ENCODE measurements at regions not wholly inside any gene's neighbourhood (a gene's known extent, or its start where the extent isn't known, plus 50 kb on each side); places are given as distances from the start of the nearest gene placed in this dataset.

- no peak overlapping the region for H3K4me3 ChIP-seq
- intact Hi-C loops (cut with DNase I), result no loop called here
- no peak for TF ChIP-seq CTCF (IDR thresholded peaks at IDR 0.05)
- DNase-seq, result no peak
- peaks cover 0 to 28% of the 10 kb centered on the region in 2 donors for H3K9me3 ChIP-seq
- no peaks in the 10 kb centered on the region for H3K4me1 ChIP-seq
- H3K27me3 ChIP-seq, result no peaks in the 10 kb centered on the region
- H3K27ac ChIP-seq, result no peak overlapping the region
- no peaks in the 10 kb centered on the region for H3K36me3 ChIP-seq
- peak; percentile 75 for ATAC-seq
Observed at GRCh38 chr3:178275793-178276192, 260.4 kb upstream of the KCNMB2 start.

GRCh38 chr3:178277605-178278004 is 258.6 kb upstream of the KCNMB2 start:
- ATAC-seq, result peak; percentile 64
- no peaks in the 10 kb centered on the region for H3K27me3 ChIP-seq
- intact Hi-C loops (cut with DNase I), result no loop called here
- peak in 1 of 4 donors; percentile 21 for DNase-seq
- H3K27ac ChIP-seq, result no peak overlapping the region
- no peak overlapping the region for H3K4me3 ChIP-seq
- TF ChIP-seq CTCF (IDR thresholded peaks at IDR 0.05), result no peak
- no peaks in the 10 kb centered on the region for H3K36me3 ChIP-seq
- no peaks in the 10 kb centered on the region for H3K4me1 ChIP-seq
- peaks cover 0 to 38% of the 10 kb centered on the region in 2 donors for H3K9me3 ChIP-seq

GRCh38 chr3:178283561-178283960 is 252.7 kb upstream of the KCNMB2 start:
- no peaks in the 10 kb centered on the region for H3K27me3 ChIP-seq
- TF ChIP-seq CTCF (IDR thresholded peaks at IDR 0.05), result no peak
- no peaks in the 10 kb centered on the region for H3K36me3 ChIP-seq
- intact Hi-C loops (cut with DNase I), result no loop called here
- no peak overlapping the region for H3K4me3 ChIP-seq
- no peak for DNase-seq
- H3K27ac ChIP-seq, result no peak overlapping the region
- H3K9me3 ChIP-seq, result peaks cover 0 to 40% of the 10 kb centered on the region in 2 donors
- no peak for ATAC-seq
- no peaks in the 10 kb centered on the region for H3K4me1 ChIP-seq

- Histone ChIP-seq H3K27me3 (no peaks in the 10 kb centered on the region), H3K27ac (no peak overlapping the region), H3K4me1 (no peaks in the 10 kb centered on the region), H3K4me3 (no peak overlapping the region), H3K9me3 (peaks cover 0 to 34% of the 10 kb centered on the region in 2 donors), H3K36me3 (no peaks in the 10 kb centered on the region)
- intact Hi-C loops (cut with DNase I), result no loop called here
- DNase-seq, result no peak
- ATAC-seq, result no peak
- no peak for TF ChIP-seq CTCF (IDR thresholded peaks at IDR 0.05)
Observed at GRCh38 chr3:178284181-178284580, 252.1 kb upstream of the KCNMB2 start.

GRCh38 chr3:178288074-178288473 is 248.2 kb upstream of the KCNMB2 start:
- no peaks in the 10 kb centered on the region for H3K4me1 ChIP-seq
- no peak for ATAC-seq
- intact Hi-C loops (cut with DNase I), result no loop called here

More at GRCh38 chr3:178288074-178288473, 248.2 kb upstream of the KCNMB2 start:
- Histone ChIP-seq H3K9me3 (peaks cover 0 to 9% of the 10 kb centered on the region in 2 donors), H3K27me3 (no peaks in the 10 kb centered on the region), H3K27ac (no peak overlapping the region), H3K4me3 (no peak overlapping the region), H3K36me3 (no peaks in the 10 kb centered on the region)
- no peak for TF ChIP-seq CTCF (IDR thresholded peaks at IDR 0.05)
- no peak for DNase-seq
